ENCODE measurements at regions not wholly inside any gene's neighbourhood (a gene's known extent, or its start where the extent isn't known, plus 50 kb on each side); places are given as distances from the start of the nearest gene placed in this dataset.

DNA sequence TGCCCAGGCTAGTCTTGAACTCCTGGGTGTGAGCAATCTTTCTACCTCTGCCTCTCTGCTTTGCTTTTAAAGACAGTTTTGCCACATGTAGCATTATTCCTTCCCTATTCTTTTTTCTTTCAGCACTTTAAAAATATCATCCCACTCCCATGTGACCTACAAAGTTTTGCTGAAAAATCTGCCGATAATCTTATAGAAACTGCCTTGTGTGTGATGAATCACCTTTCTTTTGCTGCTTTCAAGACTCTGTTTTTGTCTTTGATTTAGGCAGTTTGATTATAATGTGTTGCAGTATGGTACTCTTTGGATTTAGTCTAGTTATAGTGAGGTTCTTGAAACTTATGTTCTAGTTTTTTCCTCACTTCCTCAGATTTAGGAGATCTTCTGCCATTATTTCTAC is 142.0 kb upstream of the KIF2B start:
- no peak overlapping the region for H3K4me3 ChIP-seq (replicated peaks in 1 of 2; ENCODE audit: low read depth in 2 of 2, low read length in 2 of 2)
- DNase-seq (ENCODE audit: low read depth in 2 of 2), result no peak
- TF ChIP-seq, protein P1, sequence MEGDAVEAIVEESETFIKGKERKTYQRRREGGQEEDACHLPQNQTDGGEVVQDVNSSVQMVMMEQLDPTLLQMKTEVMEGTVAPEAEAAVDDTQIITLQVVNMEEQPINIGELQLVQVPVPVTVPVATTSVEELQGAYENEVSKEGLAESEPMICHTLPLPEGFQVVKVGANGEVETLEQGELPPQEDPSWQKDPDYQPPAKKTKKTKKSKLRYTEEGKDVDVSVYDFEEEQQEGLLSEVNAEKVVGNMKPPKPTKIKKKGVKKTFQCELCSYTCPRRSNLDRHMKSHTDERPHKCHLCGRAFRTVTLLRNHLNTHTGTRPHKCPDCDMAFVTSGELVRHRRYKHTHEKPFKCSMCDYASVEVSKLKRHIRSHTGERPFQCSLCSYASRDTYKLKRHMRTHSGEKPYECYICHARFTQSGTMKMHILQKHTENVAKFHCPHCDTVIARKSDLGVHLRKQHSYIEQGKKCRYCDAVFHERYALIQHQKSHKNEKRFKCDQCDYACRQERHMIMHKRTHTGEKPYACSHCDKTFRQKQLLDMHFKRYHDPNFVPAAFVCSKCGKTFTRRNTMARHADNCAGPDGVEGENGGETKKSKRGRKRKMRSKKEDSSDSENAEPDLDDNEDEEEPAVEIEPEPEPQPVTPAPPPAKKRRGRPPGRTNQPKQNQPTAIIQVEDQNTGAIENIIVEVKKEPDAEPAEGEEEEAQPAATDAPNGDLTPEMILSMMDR (IDR thresholded peaks at IDR 0.05; ENCODE audit: low read depth, low read length), result no peak

DNA sequence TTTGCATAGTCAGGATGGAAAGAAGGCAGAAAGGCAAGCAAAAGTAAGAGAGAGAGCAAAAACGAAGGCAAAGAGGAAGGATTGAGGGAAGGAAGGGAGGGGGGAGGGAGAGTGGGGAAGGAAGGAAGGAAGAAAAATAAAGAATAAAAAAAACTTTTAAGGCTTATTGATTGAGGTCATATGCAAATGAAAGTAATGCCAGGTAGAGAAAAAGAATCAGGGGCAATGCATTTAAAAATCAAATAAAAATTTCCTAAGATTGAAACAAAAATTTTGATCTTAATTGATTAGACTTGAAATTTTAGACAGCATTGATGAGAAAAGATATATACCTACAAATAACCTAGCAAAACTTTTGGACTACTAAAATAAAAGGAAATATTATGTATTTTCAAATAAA is 153.9 kb upstream of the KIF2B start:
- no peak for DNase-seq (ENCODE audit: low read depth in 2 of 2)
- TF ChIP-seq, protein P1 (IDR thresholded peaks at IDR 0.05; ENCODE audit: low read depth, low read length), result no peak

DNA sequence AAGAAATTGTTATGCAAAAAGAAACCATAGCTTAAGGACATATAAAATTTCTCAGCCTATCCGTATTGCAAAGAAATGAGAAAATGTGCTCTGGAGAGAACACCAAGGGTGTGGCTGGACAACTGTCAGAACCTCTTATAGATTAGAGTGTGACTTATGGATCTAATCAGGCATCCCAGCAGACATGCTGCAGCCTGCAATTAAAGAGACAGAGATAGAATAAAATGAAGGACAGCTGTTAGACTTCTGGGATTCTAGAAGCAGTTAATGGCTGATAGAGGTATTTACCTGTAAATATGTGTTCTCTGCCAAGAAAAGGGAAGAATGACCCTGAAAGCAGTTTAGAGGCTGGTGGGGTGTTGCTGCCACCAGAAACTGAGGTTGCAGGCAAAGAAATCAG is 160.1 kb upstream of the KIF2B start:
- TF ChIP-seq, protein P1 (IDR thresholded peaks at IDR 0.05; ENCODE audit: low read depth, low read length), result no peak
- DNase-seq (ENCODE audit: low read depth in 2 of 2), result no peak
- H3K4me3 ChIP-seq (replicated peaks in 1 of 2; ENCODE audit: low read depth in 2 of 2, low read length in 2 of 2), result no peak overlapping the region

More for the DNA sequence above, 153.9 kb upstream of the KIF2B start:
- no peak overlapping the region for H3K4me3 ChIP-seq (replicated peaks in 1 of 2; ENCODE audit: low read depth in 2 of 2, low read length in 2 of 2)

DNA sequence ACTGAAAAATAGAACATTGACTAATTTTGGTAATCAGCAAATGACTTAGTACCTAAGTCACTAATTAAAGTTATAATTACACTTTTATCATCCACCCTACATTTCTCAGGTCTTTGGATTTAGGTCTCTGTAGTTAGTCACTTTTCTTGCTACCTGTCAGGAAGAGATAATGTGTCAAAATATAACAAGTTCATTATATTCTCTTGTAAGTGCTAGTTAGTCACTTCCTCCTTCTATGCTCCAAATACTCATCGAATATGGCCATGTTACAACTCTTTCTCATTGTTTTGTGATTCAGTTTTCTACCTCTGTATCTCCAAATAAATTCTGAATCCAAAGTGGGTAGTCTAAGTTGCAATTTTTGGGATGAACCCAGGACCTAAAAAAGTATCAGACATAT is 163.5 kb upstream of the KIF2B start:
- TF ChIP-seq, protein P1 (IDR thresholded peaks at IDR 0.05; ENCODE audit: low read depth, low read length), result no peak
- DNase-seq (ENCODE audit: low read depth in 2 of 2), result no peak
- no peak overlapping the region for H3K4me3 ChIP-seq (replicated peaks in 1 of 2; ENCODE audit: low read depth in 2 of 2, low read length in 2 of 2)

DNA sequence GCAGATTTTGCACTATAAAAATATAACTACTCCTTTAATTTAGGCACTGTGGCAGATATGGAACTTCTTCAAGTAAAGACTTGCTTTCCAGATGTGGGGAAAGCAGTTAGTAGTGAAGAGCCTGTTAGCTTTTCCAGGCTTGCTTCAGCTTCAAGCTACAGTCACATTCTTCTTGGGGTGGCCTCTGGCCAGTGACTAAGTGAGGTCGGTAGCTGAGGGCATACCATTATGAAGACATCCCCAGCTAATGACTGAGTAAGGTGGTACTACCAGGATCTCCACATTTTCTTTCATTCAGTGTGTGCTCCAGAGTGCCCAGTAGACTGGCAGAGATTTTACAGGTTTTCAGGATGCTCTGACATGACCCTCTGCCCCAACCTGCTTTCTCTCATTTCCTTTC is 167.1 kb upstream of the KIF2B start:
- no peak overlapping the region for H3K4me3 ChIP-seq (replicated peaks in 1 of 2; ENCODE audit: low read depth in 2 of 2, low read length in 2 of 2)
- TF ChIP-seq, protein P1 (IDR thresholded peaks at IDR 0.05; ENCODE audit: low read depth, low read length), result no peak

DNA sequence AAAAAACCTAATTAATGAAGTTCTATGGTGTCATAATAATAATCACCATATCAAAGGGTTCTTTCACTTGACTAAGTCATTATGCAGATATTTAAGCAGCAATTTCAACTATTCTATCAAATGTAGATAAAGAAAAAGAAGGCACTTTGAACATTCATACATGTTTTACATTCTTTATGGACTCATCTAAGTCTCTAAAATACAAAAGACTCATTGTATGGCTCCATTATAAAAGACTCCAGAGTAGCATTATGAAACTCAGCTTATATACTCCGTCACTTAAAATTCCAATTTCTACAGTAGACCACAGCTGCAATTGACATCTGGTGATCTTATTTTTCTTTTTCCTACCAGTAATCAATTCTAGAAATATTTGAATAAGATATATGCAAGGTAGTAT is 173.5 kb upstream of the KIF2B start:
- TF ChIP-seq, protein P1 (IDR thresholded peaks at IDR 0.05; ENCODE audit: low read depth, low read length), result no peak
- DNase-seq (ENCODE audit: low read depth in 2 of 2), result no peak
- H3K4me3 ChIP-seq (replicated peaks in 1 of 2; ENCODE audit: low read depth in 2 of 2, low read length in 2 of 2), result no peak overlapping the region

More for the DNA sequence above, 167.1 kb upstream of the KIF2B start:
- DNase-seq (ENCODE audit: low read depth in 2 of 2), result no peak

DNA sequence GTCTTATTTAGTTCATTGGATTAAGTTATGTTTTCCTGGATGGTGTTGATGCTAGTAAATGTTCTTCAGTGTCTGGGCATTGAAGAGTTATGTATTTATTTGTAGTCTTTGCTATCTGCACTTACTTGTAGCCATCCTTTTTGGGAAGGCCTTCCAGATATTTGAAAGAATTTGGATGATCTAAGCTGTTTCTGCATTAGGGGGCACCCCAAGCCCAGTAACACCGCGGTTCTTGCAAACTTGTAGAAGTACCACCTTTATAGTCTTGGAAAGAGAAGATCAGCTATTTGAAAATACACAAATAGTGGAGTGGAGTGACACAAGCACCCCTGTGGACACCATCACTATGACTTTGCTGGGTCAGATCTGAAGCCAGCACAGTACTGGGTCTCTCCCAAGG is 175.9 kb upstream of the KIF2B start:
- H3K4me3 ChIP-seq (replicated peaks in 1 of 2; ENCODE audit: low read depth in 2 of 2, low read length in 2 of 2), result no peak overlapping the region
- TF ChIP-seq, protein P1 (IDR thresholded peaks at IDR 0.05; ENCODE audit: low read depth, low read length), result no peak
- DNase-seq (ENCODE audit: low read depth in 2 of 2), result no peak

Measured in cardiac fibroblast (primary cell).